ENCODE measurements at regions not wholly inside any gene's neighbourhood (a gene's known extent, or its start where the extent isn't known, plus 50 kb on each side); places are given as distances from the start of the nearest gene placed in this dataset.

DNA sequence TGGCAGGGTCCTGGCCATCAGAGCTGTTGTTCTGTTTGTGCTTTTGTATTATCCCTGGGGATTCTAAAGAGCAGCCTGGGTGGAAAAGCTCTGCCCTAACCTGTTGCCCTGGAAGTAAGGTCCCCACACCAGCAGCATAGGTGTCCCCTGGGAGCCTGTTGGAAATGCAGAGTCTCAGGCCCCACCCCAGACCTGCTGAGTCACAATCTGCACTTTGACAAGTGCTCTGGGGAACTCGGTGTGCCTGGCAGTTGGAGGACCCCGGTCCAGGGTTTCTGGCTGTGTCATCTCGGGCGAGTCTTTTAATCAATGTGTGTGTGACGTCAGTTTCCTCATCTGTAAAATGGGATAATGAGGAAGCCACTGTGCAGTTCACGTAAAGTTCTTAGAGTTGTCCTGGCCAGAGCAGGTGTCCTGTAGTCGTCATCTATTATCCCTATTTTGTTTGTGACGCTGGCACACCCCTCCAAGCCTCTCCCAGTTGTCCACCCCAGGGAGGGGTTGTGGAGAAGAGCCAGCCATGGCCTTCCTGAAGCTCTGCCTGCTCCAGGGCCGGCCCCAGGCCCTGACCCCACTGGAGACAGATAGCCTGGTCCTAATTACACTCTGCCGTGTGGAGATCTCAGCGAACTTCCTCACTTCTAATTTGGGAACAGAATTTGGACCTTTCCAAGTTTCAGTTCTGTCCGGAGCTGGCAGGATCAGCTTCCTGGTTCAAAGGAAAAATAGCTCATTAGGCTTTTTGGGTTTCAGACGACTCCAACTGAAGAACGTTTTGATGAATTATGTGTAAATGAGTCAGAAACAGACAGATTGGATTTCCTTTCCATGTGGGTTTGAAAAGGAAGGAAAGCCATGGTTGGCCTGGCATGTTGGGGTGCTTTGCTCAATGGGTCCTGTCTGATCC, 295.7 kb upstream of the FOXF1 start:
- TF ChIP-seq, protein P1, sequence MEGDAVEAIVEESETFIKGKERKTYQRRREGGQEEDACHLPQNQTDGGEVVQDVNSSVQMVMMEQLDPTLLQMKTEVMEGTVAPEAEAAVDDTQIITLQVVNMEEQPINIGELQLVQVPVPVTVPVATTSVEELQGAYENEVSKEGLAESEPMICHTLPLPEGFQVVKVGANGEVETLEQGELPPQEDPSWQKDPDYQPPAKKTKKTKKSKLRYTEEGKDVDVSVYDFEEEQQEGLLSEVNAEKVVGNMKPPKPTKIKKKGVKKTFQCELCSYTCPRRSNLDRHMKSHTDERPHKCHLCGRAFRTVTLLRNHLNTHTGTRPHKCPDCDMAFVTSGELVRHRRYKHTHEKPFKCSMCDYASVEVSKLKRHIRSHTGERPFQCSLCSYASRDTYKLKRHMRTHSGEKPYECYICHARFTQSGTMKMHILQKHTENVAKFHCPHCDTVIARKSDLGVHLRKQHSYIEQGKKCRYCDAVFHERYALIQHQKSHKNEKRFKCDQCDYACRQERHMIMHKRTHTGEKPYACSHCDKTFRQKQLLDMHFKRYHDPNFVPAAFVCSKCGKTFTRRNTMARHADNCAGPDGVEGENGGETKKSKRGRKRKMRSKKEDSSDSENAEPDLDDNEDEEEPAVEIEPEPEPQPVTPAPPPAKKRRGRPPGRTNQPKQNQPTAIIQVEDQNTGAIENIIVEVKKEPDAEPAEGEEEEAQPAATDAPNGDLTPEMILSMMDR (IDR thresholded peaks at IDR 0.05), result no peak
- no peak for TF ChIP-seq POLR2A (IDR thresholded peaks at IDR 0.05)
